Esophagus muscularis mucosa (tissue), 3 donors: ENCODE measurements at regions not wholly inside any gene's neighbourhood (a gene's known extent, or its start where the extent isn't known, plus 50 kb on each side); places are given as distances from the start of the nearest gene placed in this dataset.

Source experiments
- POLR2A ChIP-seq: fragments of 450-650 bp; IDR thresholded peaks from one replicate; pipeline ENCODE4 v1.6.1; 2017; ENCODE audit warnings: antibody characterized with exemption, moderate library complexity, mild to moderate bottlenecking, low read depth
- POLR2AphosphoS5 ChIP-seq, 2 donors: sonication (generic); formaldehyde crosslinking; IDR thresholded peaks; one replicate each; pipeline ENCODE4 v1.6.1; 2017; ENCODE audit warnings: antibody characterized with exemption in 2 of 2
- TF ChIP-seq, protein P1 (sequence below), 3 experiments: fragments of 200-600 bp in 2 of 3; fragments of 450-650 bp in 1 of 3; sonication (generic) in 2 of 3; IDR thresholded peaks; one replicate each; pipeline ENCODE4 v1.5.1; 2017 to 2019; ENCODE audit warnings: antibody characterized with exemption in 3 of 3, mild to moderate bottlenecking in 2 of 3, moderate library complexity in 1 of 3

DNA sequence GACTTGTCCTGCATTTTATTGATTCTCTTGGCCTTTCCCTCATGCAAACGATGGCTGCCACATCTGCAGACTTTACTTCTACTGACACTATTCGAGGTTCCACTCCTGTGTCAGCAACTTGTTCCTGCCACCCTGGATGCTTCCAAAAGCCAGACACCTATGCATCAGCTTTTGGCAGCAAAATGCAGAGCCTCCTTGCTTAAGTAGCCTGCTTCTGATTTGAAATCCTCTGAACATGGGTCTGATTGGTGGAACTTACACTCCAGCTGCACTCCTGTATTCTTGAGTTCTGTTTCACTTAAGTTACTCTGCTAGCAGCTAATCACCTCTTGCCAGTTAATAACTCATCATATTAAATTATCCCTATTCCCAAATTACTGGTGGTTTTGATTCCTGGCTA lies 152.1 kb upstream of the FMN2 start:
- TF ChIP-seq POLR2A (no peak), POLR2AphosphoS5 (IDR thresholded peaks at IDR 0.05) (no peak)
- TF ChIP-seq, protein P1, sequence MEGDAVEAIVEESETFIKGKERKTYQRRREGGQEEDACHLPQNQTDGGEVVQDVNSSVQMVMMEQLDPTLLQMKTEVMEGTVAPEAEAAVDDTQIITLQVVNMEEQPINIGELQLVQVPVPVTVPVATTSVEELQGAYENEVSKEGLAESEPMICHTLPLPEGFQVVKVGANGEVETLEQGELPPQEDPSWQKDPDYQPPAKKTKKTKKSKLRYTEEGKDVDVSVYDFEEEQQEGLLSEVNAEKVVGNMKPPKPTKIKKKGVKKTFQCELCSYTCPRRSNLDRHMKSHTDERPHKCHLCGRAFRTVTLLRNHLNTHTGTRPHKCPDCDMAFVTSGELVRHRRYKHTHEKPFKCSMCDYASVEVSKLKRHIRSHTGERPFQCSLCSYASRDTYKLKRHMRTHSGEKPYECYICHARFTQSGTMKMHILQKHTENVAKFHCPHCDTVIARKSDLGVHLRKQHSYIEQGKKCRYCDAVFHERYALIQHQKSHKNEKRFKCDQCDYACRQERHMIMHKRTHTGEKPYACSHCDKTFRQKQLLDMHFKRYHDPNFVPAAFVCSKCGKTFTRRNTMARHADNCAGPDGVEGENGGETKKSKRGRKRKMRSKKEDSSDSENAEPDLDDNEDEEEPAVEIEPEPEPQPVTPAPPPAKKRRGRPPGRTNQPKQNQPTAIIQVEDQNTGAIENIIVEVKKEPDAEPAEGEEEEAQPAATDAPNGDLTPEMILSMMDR (IDR thresholded peaks at IDR 0.05): no peak
